Thyroid gland (tissue), 4 donors: ENCODE measurements at regions not wholly inside any gene's neighbourhood (a gene's known extent, or its start where the extent isn't known, plus 50 kb on each side); places are given as distances from the start of the nearest gene placed in this dataset.

Experiments used
- CTCF ChIP-seq, 6 experiments: fragments of 200-600 bp in 3 of 6; fragments of 450-650 bp in 3 of 6; sonication (generic) in 3 of 6; IDR thresholded peaks; one replicate each; pipeline ENCODE4 v1.5.1; 2016 to 2019; ENCODE audit warnings: antibody characterized with exemption in 6 of 6, mild to moderate bottlenecking in 2 of 6, inconsistent platforms in 1 of 6, moderate library complexity in 1 of 6
- POLR2A ChIP-seq, 2 donors: fragments of 450-650 bp; IDR thresholded peaks; one replicate each; pipeline ENCODE4 v1.6.1; 2017; ENCODE audit warnings: antibody characterized with exemption in 2 of 2, mild to moderate bottlenecking in 2 of 2, moderate library complexity in 1 of 2

GRCh38 chr6:168799067-168799466 is 358.1 kb downstream of the SMOC2 start:
- TF ChIP-seq POLR2A (IDR thresholded peaks at IDR 0.05) (no peak), CTCF (IDR thresholded peaks at IDR 0.05) (no peak)
